Vagina (tissue), 2 donors: ENCODE measurements at regions not wholly inside any gene's neighbourhood (a gene's known extent, or its start where the extent isn't known, plus 50 kb on each side); places are given as distances from the start of the nearest gene placed in this dataset.

Experiments
- POLR2AphosphoS5 ChIP-seq, 2 donors: sonication (generic); formaldehyde crosslinking; IDR thresholded peaks; one replicate each; pipeline ENCODE4 v1.9.0; 2017; ENCODE audit warnings: antibody characterized with exemption in 2 of 2, mild to moderate bottlenecking in 2 of 2, low read depth in 1 of 2; ENCODE audit not compliant: insufficient read depth in 1 of 2
- TF ChIP-seq, protein P1 (sequence below), 3 experiments: fragments of 450-650 bp in 2 of 3; fragments of 200-600 bp in 1 of 3; sonication (generic) in 1 of 3; IDR thresholded peaks; one replicate each; pipeline ENCODE4 v1.5.1; 2017 to 2019; ENCODE audit warnings: antibody characterized with exemption in 3 of 3, mild to moderate bottlenecking in 2 of 3, moderate library complexity in 2 of 3

DNA sequence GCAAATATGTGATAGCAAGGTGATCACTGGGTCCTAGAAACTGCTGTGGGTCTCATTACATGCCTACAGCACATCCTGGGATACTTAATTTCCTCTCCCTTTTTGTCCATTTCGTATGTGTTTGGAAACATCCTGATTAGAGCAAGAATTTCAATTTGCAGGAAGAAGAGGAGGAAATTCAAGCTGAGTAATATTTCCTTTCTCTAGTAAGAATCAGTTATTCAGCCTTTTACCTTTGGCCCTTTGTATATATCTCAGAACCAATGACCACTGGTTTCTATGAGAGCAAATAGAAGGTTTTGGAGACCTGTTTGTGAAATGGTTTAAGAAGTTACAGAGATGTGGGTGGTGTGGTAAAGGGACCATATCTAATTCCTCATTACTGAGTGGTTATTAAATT is 171.6 kb downstream of the RMI1 start:
- TF ChIP-seq, protein P1, sequence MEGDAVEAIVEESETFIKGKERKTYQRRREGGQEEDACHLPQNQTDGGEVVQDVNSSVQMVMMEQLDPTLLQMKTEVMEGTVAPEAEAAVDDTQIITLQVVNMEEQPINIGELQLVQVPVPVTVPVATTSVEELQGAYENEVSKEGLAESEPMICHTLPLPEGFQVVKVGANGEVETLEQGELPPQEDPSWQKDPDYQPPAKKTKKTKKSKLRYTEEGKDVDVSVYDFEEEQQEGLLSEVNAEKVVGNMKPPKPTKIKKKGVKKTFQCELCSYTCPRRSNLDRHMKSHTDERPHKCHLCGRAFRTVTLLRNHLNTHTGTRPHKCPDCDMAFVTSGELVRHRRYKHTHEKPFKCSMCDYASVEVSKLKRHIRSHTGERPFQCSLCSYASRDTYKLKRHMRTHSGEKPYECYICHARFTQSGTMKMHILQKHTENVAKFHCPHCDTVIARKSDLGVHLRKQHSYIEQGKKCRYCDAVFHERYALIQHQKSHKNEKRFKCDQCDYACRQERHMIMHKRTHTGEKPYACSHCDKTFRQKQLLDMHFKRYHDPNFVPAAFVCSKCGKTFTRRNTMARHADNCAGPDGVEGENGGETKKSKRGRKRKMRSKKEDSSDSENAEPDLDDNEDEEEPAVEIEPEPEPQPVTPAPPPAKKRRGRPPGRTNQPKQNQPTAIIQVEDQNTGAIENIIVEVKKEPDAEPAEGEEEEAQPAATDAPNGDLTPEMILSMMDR (IDR thresholded peaks at IDR 0.05) = no peak
- no peak for TF ChIP-seq POLR2AphosphoS5 (IDR thresholded peaks at IDR 0.05; ENCODE audit: insufficient read depth in 1 of 2, low read depth in 1 of 2)
